Ascending aorta (tissue), 2 donors: ENCODE measurements at regions not wholly inside any gene's neighbourhood (a gene's known extent, or its start where the extent isn't known, plus 50 kb on each side); places are given as distances from the start of the nearest gene placed in this dataset.

Experiments used
- DNase-seq, 2 donors: peaks; one replicate each; pipeline ENCODE4 v3.0.0-alpha.2; 2019; ENCODE audit warnings: low spot score in 2 of 2
- H3K27ac ChIP-seq, 2 donors: fragments of 200-600 bp; sonication (generic); one replicate each; pipeline ENCODE4 v1.5.1; 2016 to 2017; ENCODE audit warnings: mild to moderate bottlenecking in 1 of 2
- H3K27me3 ChIP-seq: fragments of 200-600 bp; sonication (generic); one replicate; pipeline ENCODE4 v1.5.1; 2017
- H3K36me3 ChIP-seq, 2 donors: fragments of 200-600 bp; sonication (generic); one replicate each; pipeline ENCODE4 v1.5.1; 2016
- H3K4me1 ChIP-seq, 2 donors: fragments of 200-600 bp; sonication (generic); one replicate each; pipeline ENCODE4 v1.5.1; 2016 to 2017; ENCODE audit warnings: mild to moderate bottlenecking in 1 of 2
- H3K4me3 ChIP-seq, 2 donors: fragments of 200-600 bp; sonication (generic); one replicate each; pipeline ENCODE4 v1.5.1; 2016 to 2017; ENCODE audit warnings: mild to moderate bottlenecking in 1 of 2
- H3K9me3 ChIP-seq, 2 donors: fragments of 200-600 bp; sonication (generic); one replicate each; pipeline ENCODE4 v1.5.1; 2016
- intact Hi-C: fragments of 100-400 bp; cut with DNase I; formaldehyde crosslinking; loops from one replicate; pipeline ENCODE4 v1.15.1; 2023
- TF ChIP-seq, protein P1 (sequence below), 3 experiments: fragments of 200-600 bp in 2 of 3; fragments of 450-650 bp in 1 of 3; sonication (generic) in 2 of 3; IDR thresholded peaks; one replicate each; pipeline ENCODE4 v1.5.1; 2016 to 2019; ENCODE audit warnings: antibody characterized with exemption in 3 of 3, mild to moderate bottlenecking in 1 of 3, moderate library complexity in 1 of 3

- intact Hi-C loops, result no loop called here
- DNase-seq, result no peak
- Histone ChIP-seq H3K4me3 (no peak overlapping the region), H3K4me1 (no peaks in the 10 kb centered on the region), H3K27ac (no peak overlapping the region), H3K9me3 (no peaks in the 10 kb centered on the region), H3K27me3 (no peaks in the 10 kb centered on the region), H3K36me3 (no peaks in the 10 kb centered on the region)
- TF ChIP-seq, protein P1, sequence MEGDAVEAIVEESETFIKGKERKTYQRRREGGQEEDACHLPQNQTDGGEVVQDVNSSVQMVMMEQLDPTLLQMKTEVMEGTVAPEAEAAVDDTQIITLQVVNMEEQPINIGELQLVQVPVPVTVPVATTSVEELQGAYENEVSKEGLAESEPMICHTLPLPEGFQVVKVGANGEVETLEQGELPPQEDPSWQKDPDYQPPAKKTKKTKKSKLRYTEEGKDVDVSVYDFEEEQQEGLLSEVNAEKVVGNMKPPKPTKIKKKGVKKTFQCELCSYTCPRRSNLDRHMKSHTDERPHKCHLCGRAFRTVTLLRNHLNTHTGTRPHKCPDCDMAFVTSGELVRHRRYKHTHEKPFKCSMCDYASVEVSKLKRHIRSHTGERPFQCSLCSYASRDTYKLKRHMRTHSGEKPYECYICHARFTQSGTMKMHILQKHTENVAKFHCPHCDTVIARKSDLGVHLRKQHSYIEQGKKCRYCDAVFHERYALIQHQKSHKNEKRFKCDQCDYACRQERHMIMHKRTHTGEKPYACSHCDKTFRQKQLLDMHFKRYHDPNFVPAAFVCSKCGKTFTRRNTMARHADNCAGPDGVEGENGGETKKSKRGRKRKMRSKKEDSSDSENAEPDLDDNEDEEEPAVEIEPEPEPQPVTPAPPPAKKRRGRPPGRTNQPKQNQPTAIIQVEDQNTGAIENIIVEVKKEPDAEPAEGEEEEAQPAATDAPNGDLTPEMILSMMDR (IDR thresholded peaks at IDR 0.05), result peak in 1 of 3 experiments; percentile 7
Measured at GRCh38 chr6:2596222-2596621, 154.5 kb downstream of the MYLK4 start.

- H3K27me3 ChIP-seq, result no peaks in the 10 kb centered on the region
- intact Hi-C loops, result no loop called here
- TF ChIP-seq, protein P1 (IDR thresholded peaks at IDR 0.05), result no peak
Measured at GRCh38 chr6:2594868-2595267, 155.9 kb downstream of the MYLK4 start.

GRCh38 chr6:2593167-2593566, 157.6 kb downstream of the MYLK4 start:
- no peak for DNase-seq
- TF ChIP-seq, protein P1 (IDR thresholded peaks at IDR 0.05), result no peak
- intact Hi-C loops, result no loop called here
- H3K4me1 ChIP-seq, result peaks cover 0 to 2% of the 10 kb centered on the region in 2 donors
- H3K4me3 ChIP-seq, result no peak overlapping the region
- no peak overlapping the region for H3K27ac ChIP-seq
- no peaks in the 10 kb centered on the region for H3K27me3 ChIP-seq
- H3K9me3 ChIP-seq, result no peaks in the 10 kb centered on the region
- no peaks in the 10 kb centered on the region for H3K36me3 ChIP-seq

More at GRCh38 chr6:2594868-2595267, 155.9 kb downstream of the MYLK4 start:
- Histone ChIP-seq H3K4me3 (no peak overlapping the region), H3K9me3 (no peaks in the 10 kb centered on the region), H3K4me1 (peaks cover 0 to 2% of the 10 kb centered on the region in 2 donors), H3K27ac (no peak overlapping the region), H3K36me3 (no peaks in the 10 kb centered on the region)
- DNase-seq, result no peak

- Histone ChIP-seq H3K27ac (no peak overlapping the region), H3K27me3 (no peaks in the 10 kb centered on the region), H3K4me3 (no peak overlapping the region), H3K4me1 (peaks cover 0 to 2% of the 10 kb centered on the region in 2 donors), H3K36me3 (no peaks in the 10 kb centered on the region), H3K9me3 (peaks cover 0 to 11% of the 10 kb centered on the region in 2 donors)
- no peak for DNase-seq
- intact Hi-C loops, result no loop called here
- TF ChIP-seq, protein P1 (IDR thresholded peaks at IDR 0.05), result no peak
Measured at GRCh38 chr6:2589171-2589661, 161.5 kb downstream of the MYLK4 start.

DNA sequence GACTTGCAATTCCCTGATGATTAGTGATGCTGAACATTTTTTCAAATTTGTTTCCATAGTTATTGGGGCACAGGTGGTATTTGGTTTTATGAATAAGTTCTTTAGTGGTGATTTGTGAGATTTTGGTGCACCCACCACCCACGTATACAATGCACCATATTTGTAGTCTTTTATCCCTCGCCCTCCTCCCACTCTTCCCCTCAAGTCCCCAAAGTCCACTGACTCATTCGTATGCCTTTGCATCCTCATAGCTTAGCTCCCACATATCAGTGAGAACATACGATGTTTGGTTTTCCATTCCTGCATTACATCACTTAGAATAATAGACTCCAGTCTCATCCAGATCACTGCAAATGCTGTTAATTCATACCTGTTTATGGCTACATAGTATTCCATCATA, 167.3 kb downstream of the MYLK4 start:
- intact Hi-C loops, result no loop called here
- no peak overlapping the region for H3K4me3 ChIP-seq
- no peaks in the 10 kb centered on the region for H3K36me3 ChIP-seq
- H3K4me1 ChIP-seq, result peaks cover 0 to 2% of the 10 kb centered on the region in 2 donors
- no peak overlapping the region for H3K27ac ChIP-seq
- H3K9me3 ChIP-seq, result peaks cover 0 to 11% of the 10 kb centered on the region in 2 donors
- TF ChIP-seq, protein P1 (IDR thresholded peaks at IDR 0.05), result no peak
- no peaks in the 10 kb centered on the region for H3K27me3 ChIP-seq
- DNase-seq, result no peak

GRCh38 chr6:2582268-2582667, 168.5 kb downstream of the MYLK4 start:
- H3K9me3 ChIP-seq, result peaks cover 0 to 9% of the 10 kb centered on the region in 2 donors

More at GRCh38 chr6:2582268-2582667, 168.5 kb downstream of the MYLK4 start:
- no peak overlapping the region for H3K27ac ChIP-seq
- peaks cover 0 to 2% of the 10 kb centered on the region in 2 donors for H3K4me1 ChIP-seq
- intact Hi-C loops, result no loop called here
- TF ChIP-seq, protein P1 (IDR thresholded peaks at IDR 0.05), result no peak
- H3K4me3 ChIP-seq, result no peak overlapping the region
- no peak for DNase-seq
- no peaks in the 10 kb centered on the region for H3K27me3 ChIP-seq
- H3K36me3 ChIP-seq, result no peaks in the 10 kb centered on the region
